ENCODE measurements at regions not wholly inside any gene's neighbourhood (a gene's known extent, or its start where the extent isn't known, plus 50 kb on each side); places are given as distances from the start of the nearest gene placed in this dataset.
A peak's percentile ranks its signal among the peaks of the same experiment; 100 is the strongest.
"Not testable (repeated sequence)": the region's sequence is repeated elsewhere in the genome, so short reads cannot be mapped to it uniquely, and the experiment has no call there.

- DNase-seq: not testable (repeated sequence)
Observed at GRCh38 chrX:124181515-124181914, 150.9 kb upstream of the TEX13D start.

GRCh38 chrX:124190440-124190839, 142.0 kb upstream of the TEX13D start:
- DNase-seq: no peak

- no peak for DNase-seq
Observed at GRCh38 chrX:124194199-124194598, 138.3 kb upstream of the TEX13D start.

- no peak for DNase-seq
Observed at GRCh38 chrX:124194901-124195300, 137.6 kb upstream of the TEX13D start.

GRCh38 chrX:124203311-124203710, 129.1 kb upstream of the TEX13D start:
- DNase-seq: no peak

- DNase-seq: no peak
Observed at GRCh38 chrX:124208660-124209059, 123.8 kb upstream of the TEX13D start.

GRCh38 chrX:124209792-124210576, 122.5 kb upstream of the TEX13D start:
- DNase-seq: no peak

GRCh38 chrX:124211312-124211942, 121.0 kb upstream of the TEX13D start:
- DNase-seq: peak; percentile 23

GRCh38 chrX:124212622-124213021, 119.8 kb upstream of the TEX13D start:
- DNase-seq: no peak

- no peak for DNase-seq
Observed at GRCh38 chrX:124215786-124216185, 116.7 kb upstream of the TEX13D start.

GRCh38 chrX:124216396-124217115, 115.9 kb upstream of the TEX13D start:
- DNase-seq: no peak

GRCh38 chrX:124217304-124218251, 114.9 kb upstream of the TEX13D start:
- DNase-seq: no peak

GRCh38 chrX:124223524-124223923, 108.9 kb upstream of the TEX13D start:
- DNase-seq: no peak

- no peak for DNase-seq
Observed at GRCh38 chrX:124224528-124224927, 107.9 kb upstream of the TEX13D start.

- no peak for DNase-seq
Observed at GRCh38 chrX:124226129-124226528, 106.3 kb upstream of the TEX13D start.

- no peak for DNase-seq
Observed at GRCh38 chrX:124228849-124229248, 103.6 kb upstream of the TEX13D start.

- no peak for DNase-seq
Observed at GRCh38 chrX:124229374-124229773, 103.1 kb upstream of the TEX13D start.

GRCh38 chrX:124230655-124231450, 101.6 kb upstream of the TEX13D start:
- DNase-seq: no peak

- no peak for DNase-seq
Observed at GRCh38 chrX:124231451-124231759, 101.1 kb upstream of the TEX13D start.

- DNase-seq: no peak
Observed at GRCh38 chrX:124232523-124233201, 99.8 kb upstream of the TEX13D start.

GRCh38 chrX:124234348-124234747, 98.1 kb upstream of the TEX13D start:
- no peak for DNase-seq
